ENCODE measurements at regions not wholly inside any gene's neighbourhood (a gene's known extent, or its start where the extent isn't known, plus 50 kb on each side); places are given as distances from the start of the nearest gene placed in this dataset.
A peak's percentile ranks its signal among the peaks of the same experiment; 100 is the strongest.
"Not testable (repeated sequence)": the region's sequence is repeated elsewhere in the genome, so short reads cannot be mapped to it uniquely, and the experiment has no call there.

GRCh38 chr10:2918489-2918888 is 148.9 kb upstream of the PFKP start:
- DNase-seq, result no peak

GRCh38 chr10:2917926-2918325 is 149.4 kb upstream of the PFKP start:
- DNase-seq, result peak; percentile 28

- no peak for DNase-seq
Measured at GRCh38 chr10:2915412-2915811, 151.9 kb upstream of the PFKP start.

- no peak for DNase-seq
Measured at GRCh38 chr10:2914741-2915140, 152.6 kb upstream of the PFKP start.

GRCh38 chr10:2913474-2913873 is 153.9 kb upstream of the PFKP start:
- no peak for DNase-seq

GRCh38 chr10:2910656-2911055 is 156.7 kb upstream of the PFKP start:
- no peak for DNase-seq

- no peak for DNase-seq
Measured at GRCh38 chr10:2909921-2910320, 157.4 kb upstream of the PFKP start.

- DNase-seq, result no peak
Measured at GRCh38 chr10:2908851-2909630, 158.3 kb upstream of the PFKP start.

- DNase-seq, result no peak
Measured at GRCh38 chr10:2906974-2907373, 160.4 kb upstream of the PFKP start.

- DNase-seq, result no peak
Measured at GRCh38 chr10:2905851-2906250, 161.5 kb upstream of the PFKP start.

GRCh38 chr10:2900530-2900929 is 166.8 kb upstream of the PFKP start:
- no peak for DNase-seq

GRCh38 chr10:2899246-2899951 is 167.9 kb upstream of the PFKP start:
- no peak for DNase-seq

- no peak for DNase-seq
Measured at GRCh38 chr10:2898509-2898860, 168.9 kb upstream of the PFKP start.

- DNase-seq, result no peak
Measured at GRCh38 chr10:2897619-2898508, 169.5 kb upstream of the PFKP start.

GRCh38 chr10:2896334-2896733 is 171.0 kb upstream of the PFKP start:
- not testable (repeated sequence) for DNase-seq

GRCh38 chr10:2895594-2896196 is 171.7 kb upstream of the PFKP start:
- DNase-seq, result no peak

- no peak for DNase-seq
Measured at GRCh38 chr10:2893991-2894390, 173.4 kb upstream of the PFKP start.

- DNase-seq, result no peak
Measured at GRCh38 chr10:2893158-2893845, 174.0 kb upstream of the PFKP start.

- DNase-seq, result no peak
Measured at GRCh38 chr10:2891770-2892124, 175.6 kb upstream of the PFKP start.

- DNase-seq, result no peak
Measured at GRCh38 chr10:2891073-2891769, 176.1 kb upstream of the PFKP start.

GRCh38 chr10:2890093-2890492 is 177.3 kb upstream of the PFKP start:
- no peak for DNase-seq

- no peak for DNase-seq
Measured at GRCh38 chr10:2888403-2889004, 178.8 kb upstream of the PFKP start.
